Central memory CD4-positive, alpha-beta T cell (primary cell): ENCODE measurements at regions not wholly inside any gene's neighbourhood (a gene's known extent, or its start where the extent isn't known, plus 50 kb on each side); places are given as distances from the start of the nearest gene placed in this dataset.
A peak's percentile ranks its signal among the peaks of the same experiment; 100 is the strongest.
"Not testable (repeated sequence)": the region's sequence is repeated elsewhere in the genome, so short reads cannot be mapped to it uniquely, and the experiment has no call there.

Experiments
- DNase-seq: peaks from one replicate; pipeline ENCODE4 v3.0.0; 2022

GRCh38 chrX:65879977-65880799, 159.7 kb downstream of the VSIG4 start:
- DNase-seq, result no peak

DNA sequence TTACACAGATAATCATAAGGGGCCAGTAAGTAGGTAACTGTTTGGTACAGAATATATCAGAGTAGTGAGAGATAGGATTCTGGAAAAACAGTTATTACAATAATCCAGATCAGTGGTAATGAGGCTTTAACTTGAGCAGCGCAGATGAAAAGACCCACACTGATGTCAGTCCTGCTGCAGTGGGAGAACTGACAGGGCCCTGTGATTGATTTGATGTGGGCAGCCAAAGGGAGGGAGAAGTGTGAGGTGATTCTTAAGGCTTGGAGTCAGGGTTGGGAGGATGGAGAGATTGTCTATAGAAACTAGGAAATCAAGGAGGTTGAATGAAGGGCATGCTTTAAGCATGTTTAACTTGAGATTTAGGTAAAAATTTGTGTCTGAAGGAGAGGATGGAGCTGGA, 161.4 kb downstream of the VSIG4 start:
- DNase-seq, result no peak

DNA sequence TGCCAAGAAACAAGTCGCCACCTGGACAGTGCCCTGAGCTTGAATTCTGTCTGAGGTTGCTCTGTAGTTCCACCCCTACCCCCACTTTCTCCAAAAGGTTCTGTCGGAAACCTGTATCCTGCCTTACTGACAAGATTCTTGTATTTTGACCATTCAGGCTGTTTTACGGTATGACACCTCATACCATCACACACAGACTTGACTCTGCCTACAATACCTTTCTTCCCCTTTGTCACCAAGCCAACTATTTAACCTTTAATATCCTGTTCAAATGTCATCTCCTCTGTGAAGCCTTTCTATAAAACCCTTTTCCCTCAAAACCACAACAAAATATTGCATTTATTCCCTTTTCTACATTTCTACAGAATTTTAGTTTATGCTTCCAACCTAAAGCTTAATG, 161.9 kb downstream of the VSIG4 start:
- DNase-seq, result no peak

- DNase-seq, result not testable (repeated sequence)
Measured at GRCh38 chrX:65875614-65876013, 164.3 kb downstream of the VSIG4 start.

DNA sequence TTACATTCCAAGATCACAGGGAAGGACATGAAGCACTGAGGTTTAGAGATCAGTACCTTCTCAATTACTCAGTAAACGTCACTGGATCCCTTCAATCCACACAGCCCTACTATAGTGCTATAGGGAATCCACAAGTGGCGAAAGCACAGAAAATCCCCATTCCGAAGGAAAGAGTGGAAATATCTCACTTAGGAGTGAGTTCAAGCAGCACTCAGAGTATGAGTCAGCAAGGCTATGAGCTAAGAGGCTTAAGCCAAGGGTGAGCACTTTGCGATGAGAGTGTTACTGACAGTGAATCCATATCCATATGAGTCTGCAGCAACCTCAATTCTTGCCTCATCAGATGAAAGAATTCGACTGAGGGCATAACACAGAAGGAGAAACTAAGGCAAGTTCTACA, 165.1 kb downstream of the VSIG4 start:
- DNase-seq, result no peak

GRCh38 chrX:65874110-65874509, 165.8 kb downstream of the VSIG4 start:
- DNase-seq, result no peak

DNA sequence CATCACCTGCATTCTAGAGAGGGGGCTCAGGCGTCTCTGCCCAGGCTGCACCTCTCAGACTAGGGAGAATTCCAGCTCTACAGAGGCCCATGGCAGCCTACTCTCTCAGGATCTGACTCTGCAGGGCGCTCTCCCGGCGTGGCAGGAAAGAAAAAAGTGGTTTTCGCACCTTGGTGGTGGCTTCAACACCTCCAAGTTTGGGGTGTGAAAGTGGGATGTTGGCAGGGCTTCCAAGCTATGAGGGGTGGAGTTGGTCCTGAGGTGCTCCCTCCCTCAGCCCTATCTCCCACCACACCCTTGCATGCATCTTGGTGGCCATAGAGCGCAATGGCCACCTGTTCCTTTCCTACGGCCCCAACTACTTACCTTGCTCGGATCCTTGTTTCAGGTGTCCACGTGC, 166.5 kb downstream of the VSIG4 start:
- DNase-seq, result no peak

- no peak for DNase-seq
Measured at GRCh38 chrX:65871671-65872311, 168.1 kb downstream of the VSIG4 start.

- DNase-seq, result not testable (repeated sequence)
Measured at GRCh38 chrX:65870544-65870943, 169.3 kb downstream of the VSIG4 start.

DNA sequence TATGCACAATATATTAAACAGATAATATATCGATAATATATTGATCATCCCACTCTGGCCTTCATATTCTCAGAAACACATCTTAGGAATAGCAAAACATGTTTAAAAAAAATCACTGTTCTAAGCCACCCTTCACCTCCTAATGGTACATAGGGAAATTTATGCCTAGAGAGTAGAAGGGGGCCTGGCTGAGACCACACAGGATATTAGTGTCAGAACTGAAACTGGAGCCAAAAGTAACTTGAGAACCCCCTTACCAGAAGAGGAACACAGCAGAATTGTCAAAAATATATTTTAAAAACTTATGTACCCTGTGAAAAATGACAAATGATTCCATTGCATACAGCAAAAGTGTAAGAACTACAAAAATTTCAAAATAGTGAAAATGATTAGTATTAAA, 173.1 kb downstream of the VSIG4 start:
- no peak for DNase-seq

GRCh38 chrX:65866146-65866545, 173.7 kb downstream of the VSIG4 start:
- DNase-seq, result peak; percentile 42

- DNase-seq, result no peak
Measured at GRCh38 chrX:65862638-65863037, 177.2 kb downstream of the VSIG4 start.

DNA sequence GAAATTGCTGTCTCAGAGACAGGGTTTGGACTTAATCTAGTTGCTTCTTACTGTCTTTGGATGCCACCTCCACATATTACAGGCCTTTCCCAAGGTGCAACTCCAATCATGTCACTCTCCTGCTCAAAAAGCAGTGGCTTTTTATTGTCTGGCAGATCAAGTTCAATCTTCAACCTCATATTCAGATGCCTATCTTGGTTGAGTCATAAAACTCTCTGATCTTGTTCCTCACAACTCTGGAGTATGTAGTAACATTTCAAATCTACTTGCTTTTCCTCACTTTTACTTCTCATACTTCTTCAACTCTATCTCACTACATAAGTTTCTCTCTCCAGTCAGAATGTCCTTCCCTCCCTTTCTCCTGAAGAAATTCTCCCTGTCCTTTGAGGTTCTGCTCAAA, 180.6 kb downstream of the VSIG4 start:
- no peak for DNase-seq

DNA sequence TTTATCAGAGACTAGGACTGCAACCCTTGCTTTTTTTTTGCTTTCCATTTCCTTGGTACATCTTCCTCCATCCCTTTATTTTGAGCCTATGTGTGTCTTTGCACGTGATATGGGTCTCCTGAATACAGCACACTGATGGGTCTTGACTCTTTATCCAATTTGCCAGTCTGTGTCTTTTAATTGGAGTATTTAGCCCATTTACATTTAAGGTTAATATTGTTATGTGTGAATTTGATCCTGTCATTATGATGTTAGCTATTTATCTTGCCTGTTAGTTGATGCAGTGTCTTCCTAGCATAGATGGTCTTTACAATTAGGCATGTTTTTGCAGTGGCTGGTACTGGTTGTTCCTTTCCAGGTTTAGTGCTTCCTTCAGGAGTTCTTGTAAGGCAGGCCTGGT, 185.4 kb downstream of the VSIG4 start:
- DNase-seq, result not testable (repeated sequence)

DNA sequence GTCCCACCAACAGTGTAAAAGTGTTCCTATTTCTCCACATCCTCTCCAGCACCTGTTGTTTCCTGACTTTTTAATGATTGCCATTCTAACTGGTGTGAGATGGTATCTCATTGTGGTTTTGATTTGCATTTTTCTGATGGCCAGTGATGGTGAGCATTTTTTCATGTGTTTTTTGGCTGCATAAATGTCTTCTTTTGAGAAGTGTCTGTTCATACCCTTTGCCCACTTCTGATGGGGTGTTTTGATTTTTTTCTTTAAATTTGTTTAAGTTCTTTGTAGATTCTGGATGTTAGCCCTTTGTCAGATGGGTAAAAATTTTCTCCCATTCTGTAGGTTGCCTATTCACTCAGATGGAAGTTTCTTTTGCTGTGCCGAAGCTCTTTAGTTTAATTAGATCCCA, 183.9 kb downstream of the MSN start:
- not testable (repeated sequence) for DNase-seq

DNA sequence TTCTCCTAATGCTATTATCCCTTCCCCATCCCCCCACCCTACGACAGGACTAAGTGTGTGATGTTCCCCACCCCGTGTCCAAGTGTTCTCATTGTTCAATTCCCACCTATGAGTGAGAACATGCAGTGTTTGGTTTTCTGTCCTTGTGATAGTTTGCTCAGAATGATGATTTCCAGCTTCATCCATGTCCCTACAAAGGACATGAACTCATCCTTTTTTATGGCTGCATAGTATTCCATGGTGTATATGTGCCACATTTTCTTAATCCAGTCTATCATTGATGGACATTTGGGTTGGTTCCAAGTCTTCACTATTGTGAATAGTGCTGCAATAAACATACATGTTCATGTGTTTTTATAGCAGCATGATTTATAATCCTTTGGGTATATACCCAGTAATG, 183.4 kb downstream of the MSN start:
- DNase-seq, result not testable (repeated sequence)

- DNase-seq, result no peak
Measured at GRCh38 chrX:65846974-65847373, 179.5 kb downstream of the MSN start.

DNA sequence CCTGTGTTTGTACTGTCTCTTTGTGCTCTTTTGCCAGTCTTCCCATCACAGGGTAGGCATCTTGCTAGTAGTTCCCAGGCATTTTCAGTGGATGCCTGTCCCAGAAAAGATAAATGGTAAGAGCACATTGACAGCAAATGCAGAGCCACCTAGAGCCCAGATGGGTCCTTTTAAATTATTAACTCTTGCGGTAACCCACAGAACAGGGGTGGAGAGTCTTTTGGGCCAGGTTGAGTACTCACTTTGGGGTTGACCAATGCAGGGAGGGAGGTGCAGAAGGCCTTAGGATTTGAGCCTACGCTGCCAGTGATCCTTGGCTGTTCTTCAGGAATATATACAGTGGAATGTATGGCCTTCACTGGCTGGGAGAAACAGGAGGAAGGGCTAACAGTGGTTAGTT, 173.8 kb downstream of the MSN start:
- no peak for DNase-seq

DNA sequence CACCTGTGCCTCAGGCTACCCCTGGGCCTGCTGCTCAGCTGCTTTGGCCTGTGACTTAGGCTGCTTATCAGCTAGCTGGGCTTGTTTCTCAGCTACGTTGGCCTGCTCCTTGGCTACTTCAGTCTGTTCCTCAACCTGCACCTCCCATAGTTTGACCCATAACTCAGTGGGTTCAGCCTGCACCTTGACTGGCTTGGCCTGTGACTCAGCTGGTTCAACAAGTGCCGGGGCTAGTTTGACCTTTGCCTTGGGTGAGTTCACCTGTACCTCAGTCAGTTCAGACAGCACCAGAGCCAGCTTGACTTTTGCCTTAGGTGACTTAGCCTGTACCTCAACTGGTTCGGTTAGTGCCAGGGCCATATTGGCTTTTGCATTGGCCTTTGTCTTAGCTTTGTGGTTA, 171.2 kb downstream of the MSN start:
- DNase-seq, result no peak

DNA sequence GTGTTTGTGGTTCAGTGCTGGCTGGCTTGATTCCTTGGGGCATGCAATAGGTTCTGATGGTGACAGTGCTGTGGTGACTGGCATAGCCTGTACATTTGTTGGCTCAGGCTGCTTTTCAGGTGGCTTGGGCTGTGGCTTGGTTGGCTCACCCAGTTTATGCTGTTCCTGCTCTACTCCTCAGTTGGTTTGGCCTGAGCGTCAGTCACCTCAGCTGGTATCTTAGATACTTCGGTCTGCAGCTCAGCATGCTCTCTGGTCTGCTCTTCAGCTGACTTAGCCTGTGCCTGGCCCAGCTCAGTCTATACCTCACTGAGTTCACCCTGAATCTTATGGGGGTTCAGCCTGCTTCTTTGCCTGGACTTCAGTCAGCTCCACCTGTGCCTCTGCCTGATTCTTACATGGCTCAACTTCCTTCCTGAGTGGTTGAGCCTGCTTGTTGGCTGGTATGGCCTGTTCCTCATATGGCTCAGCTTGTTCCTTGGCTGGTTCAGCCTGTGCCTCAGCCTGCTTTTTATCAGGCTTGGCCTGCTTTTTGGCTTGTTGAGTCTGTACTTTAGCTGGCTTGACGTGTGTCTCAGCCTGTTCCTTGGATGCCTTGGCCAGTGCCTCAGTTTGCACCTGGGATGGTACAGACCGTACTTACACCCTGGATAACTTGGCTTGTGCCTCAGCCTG, 170.6 kb downstream of the MSN start:
- DNase-seq, result no peak

- no peak for DNase-seq
Measured at GRCh38 chrX:65831268-65831667, 163.8 kb downstream of the MSN start.

DNA sequence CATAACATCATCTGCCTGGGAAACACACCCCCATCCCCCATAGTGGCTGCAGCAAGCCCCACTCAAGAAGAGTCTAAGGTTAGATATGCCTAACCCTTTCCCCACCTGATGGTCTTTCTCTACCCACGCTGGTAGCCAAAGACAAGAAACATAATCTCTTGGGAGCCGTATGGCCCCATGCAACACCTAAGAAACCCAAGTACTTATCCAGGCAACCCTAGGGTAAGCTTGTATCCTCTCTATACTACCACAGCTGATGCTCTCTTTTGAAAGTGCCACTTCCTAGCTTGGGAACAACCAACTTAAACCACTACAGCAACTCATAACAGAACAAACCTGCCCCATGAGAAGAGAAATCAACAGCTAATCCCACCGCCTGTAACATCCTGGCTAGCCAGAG, 161.1 kb downstream of the MSN start:
- no peak for DNase-seq

DNA sequence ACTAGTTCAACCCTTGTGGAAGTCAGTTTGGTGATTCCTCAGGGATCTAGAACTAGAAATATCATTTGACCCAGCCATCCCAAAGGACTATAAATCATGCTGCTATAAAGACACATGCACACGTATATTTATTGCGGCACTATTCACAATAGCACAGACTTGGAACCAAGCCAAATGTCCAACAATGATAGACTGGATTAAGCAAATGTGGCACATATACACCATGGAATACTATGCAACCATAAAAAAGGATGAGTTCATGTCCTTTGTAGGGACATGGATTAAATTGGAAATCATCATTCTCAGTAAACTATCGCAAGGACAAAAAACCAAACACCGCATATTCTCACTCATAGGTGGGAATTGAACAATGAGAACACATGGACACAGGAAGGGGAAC, 157.8 kb downstream of the MSN start:
- DNase-seq, result not testable (repeated sequence)
